GM06990 (cell line): ENCODE measurements at regions not wholly inside any gene's neighbourhood (a gene's known extent, or its start where the extent isn't known, plus 50 kb on each side); places are given as distances from the start of the nearest gene placed in this dataset.

Experiments used
- DNase-seq: peaks from one replicate; pipeline ENCODE4 v3.0.0-alpha.2; 2011; ENCODE audit not compliant: insufficient read length; ENCODE audit errors: extremely low read depth
- H3K27me3 ChIP-seq: replicated peaks from 2 replicates; pipeline ENCODE4 v1.6.0; 2011; ENCODE audit warnings: low read length; ENCODE audit not compliant: control insufficient read depth, insufficient read depth
- H3K36me3 ChIP-seq: 2 replicates; pipeline ENCODE4 v1.5.1; 2011; ENCODE audit warnings: low read length; ENCODE audit not compliant: control insufficient read depth, insufficient read depth
- H3K4me3 ChIP-seq: replicated peaks from 2 replicates; pipeline ENCODE4 v1.5.1; 2011; ENCODE audit warnings: low read depth, mild to moderate bottlenecking, control low read depth, low read length
- CTCF ChIP-seq: IDR thresholded peaks from 2 replicates; pipeline ENCODE4 v1.5.1; 2011; ENCODE audit warnings: low read length, control low read depth, mild to moderate bottlenecking, inconsistent platforms; ENCODE audit not compliant: insufficient read depth, poor library complexity, severe bottlenecking

GRCh38 chr5:123916345-123917121, 404.6 kb downstream of the CSNK1G3 start:
- Histone ChIP-seq H3K4me3 (no peak overlapping the region), H3K27me3 (no peaks in the 10 kb centered on the region), H3K36me3 (no peaks in the 10 kb centered on the region)
- TF ChIP-seq CTCF: no peak
- DNase-seq: no peak

GRCh38 chr5:123914333-123914732, 402.4 kb downstream of the CSNK1G3 start:
- DNase-seq: no peak
- no peaks in the 10 kb centered on the region for H3K36me3 ChIP-seq
- no peak overlapping the region for H3K4me3 ChIP-seq
- no peak for TF ChIP-seq CTCF
- no peaks in the 10 kb centered on the region for H3K27me3 ChIP-seq

- no peak for DNase-seq
- Histone ChIP-seq H3K4me3 (no peak overlapping the region), H3K27me3 (no peaks in the 10 kb centered on the region), H3K36me3 (no peaks in the 10 kb centered on the region)
- TF ChIP-seq CTCF: no peak
Observed at GRCh38 chr5:123907349-123907748, 395.4 kb downstream of the CSNK1G3 start.

- no peak overlapping the region for H3K4me3 ChIP-seq
- TF ChIP-seq CTCF: no peak
- H3K36me3 ChIP-seq: no peaks in the 10 kb centered on the region
- H3K27me3 ChIP-seq: no peaks in the 10 kb centered on the region
- no peak for DNase-seq
Observed at GRCh38 chr5:123906698-123907295, 394.8 kb downstream of the CSNK1G3 start.

- Histone ChIP-seq H3K36me3 (no peaks in the 10 kb centered on the region), H3K4me3 (no peak overlapping the region), H3K27me3 (no peaks in the 10 kb centered on the region)
- no peak for TF ChIP-seq CTCF
- no peak for DNase-seq
Observed at GRCh38 chr5:123885081-123885480, 373.1 kb downstream of the CSNK1G3 start.

GRCh38 chr5:123882965-123883345, 371.0 kb downstream of the CSNK1G3 start:
- Histone ChIP-seq H3K36me3 (no peaks in the 10 kb centered on the region), H3K4me3 (no peak overlapping the region), H3K27me3 (no peaks in the 10 kb centered on the region; the same call in 1 of the 2 replicates)
- no peak for TF ChIP-seq CTCF
- DNase-seq: no peak
